ENCODE measurements at regions not wholly inside any gene's neighbourhood (a gene's known extent, or its start where the extent isn't known, plus 50 kb on each side); places are given as distances from the start of the nearest gene placed in this dataset.

GRCh38 chr18:42231796-42232195, 276.8 kb downstream of the PIK3C3 start:
- DNase-seq (ENCODE audit: low read depth, low spot score), result no peak
- Histone ChIP-seq H3K27ac (ENCODE audit: low read depth, low read length) (no peak overlapping the region), H3K9me3 (ENCODE audit: control insufficient read depth, insufficient read depth, low read length) (no peaks in the 10 kb centered on the region), H3K27me3 (ENCODE audit: control insufficient read depth, insufficient read depth, low read length) (no peaks in the 10 kb centered on the region), H3K4me3 (ENCODE audit: low read depth, low read length) (no peak overlapping the region)
- CTCF ChIA-PET, result interaction anchor here (0.6 kb wide), 1 partner anchor 559 kb away, joined by 3 read pairs; no protein-coding TSS in a partner anchor
- POLR2A ChIA-PET, result no interaction called here
- TF ChIP-seq CTCF (IDR thresholded peaks at IDR 0.05; ENCODE audit: low read depth, low read length), result no peak

GRCh38 chr18:42233908-42234307, 278.9 kb downstream of the PIK3C3 start:
- Histone ChIP-seq H3K27ac (ENCODE audit: low read depth, low read length) (no peak overlapping the region), H3K4me3 (ENCODE audit: low read depth, low read length) (no peak overlapping the region), H3K27me3 (ENCODE audit: control insufficient read depth, insufficient read depth, low read length) (no peaks in the 10 kb centered on the region), H3K9me3 (ENCODE audit: control insufficient read depth, insufficient read depth, low read length) (no peaks in the 10 kb centered on the region)
- ChIA-PET CTCF (no interaction called here), POLR2A (no interaction called here)
- DNase-seq (ENCODE audit: low read depth, low spot score), result no peak
- no peak for TF ChIP-seq CTCF (IDR thresholded peaks at IDR 0.05; ENCODE audit: low read depth, low read length)

- H3K27ac ChIP-seq (ENCODE audit: low read depth, low read length), result no peak overlapping the region
- no peaks in the 10 kb centered on the region for H3K9me3 ChIP-seq (ENCODE audit: control insufficient read depth, insufficient read depth, low read length)
- ChIA-PET CTCF (no interaction called here), POLR2A (no interaction called here)
- no peak for TF ChIP-seq CTCF (IDR thresholded peaks at IDR 0.05; ENCODE audit: low read depth, low read length)
- no peak for DNase-seq (ENCODE audit: low read depth, low spot score)
- no peaks in the 10 kb centered on the region for H3K27me3 ChIP-seq (ENCODE audit: control insufficient read depth, insufficient read depth, low read length)
- no peak overlapping the region for H3K4me3 ChIP-seq (ENCODE audit: low read depth, low read length)
Observed at GRCh38 chr18:42242758-42243157, 287.7 kb downstream of the PIK3C3 start.

- Histone ChIP-seq H3K4me3 (ENCODE audit: low read depth, low read length) (no peak overlapping the region), H3K27ac (ENCODE audit: low read depth, low read length) (no peak overlapping the region), H3K27me3 (ENCODE audit: control insufficient read depth, insufficient read depth, low read length) (no peaks in the 10 kb centered on the region), H3K9me3 (ENCODE audit: control insufficient read depth, insufficient read depth, low read length) (no peaks in the 10 kb centered on the region)
- no peak for TF ChIP-seq CTCF (IDR thresholded peaks at IDR 0.05; ENCODE audit: low read depth, low read length)
- POLR2A ChIA-PET, result no interaction called here
- DNase-seq (ENCODE audit: low read depth, low spot score), result no peak
- CTCF ChIA-PET, result no interaction called here
Observed at GRCh38 chr18:42245137-42245536, 290.1 kb downstream of the PIK3C3 start.

- Histone ChIP-seq H3K4me3 (ENCODE audit: low read depth, low read length) (no peak overlapping the region), H3K27ac (ENCODE audit: low read depth, low read length) (no peak overlapping the region), H3K27me3 (ENCODE audit: control insufficient read depth, insufficient read depth, low read length) (no peaks in the 10 kb centered on the region), H3K9me3 (ENCODE audit: control insufficient read depth, insufficient read depth, low read length) (peaks cover 3% of the 10 kb centered on the region; the same call in 1 of the 2 replicates)
- CTCF ChIA-PET, result no interaction called here
- no peak for DNase-seq (ENCODE audit: low read depth, low spot score)
- POLR2A ChIA-PET, result no interaction called here
- TF ChIP-seq CTCF (IDR thresholded peaks at IDR 0.05; ENCODE audit: low read depth, low read length), result no peak
Observed at GRCh38 chr18:42255908-42256765, 301.1 kb downstream of the PIK3C3 start.
